K562 (cell line): ENCODE measurements at regions not wholly inside any gene's neighbourhood (a gene's known extent, or its start where the extent isn't known, plus 50 kb on each side); places are given as distances from the start of the nearest gene placed in this dataset.
"Not testable (repeated sequence)": the region's sequence is repeated elsewhere in the genome, so short reads cannot be mapped to it uniquely, and the experiment has no call there.

Experiments
- ATAC-seq: fragments of 200-7000 bp; cut with Tn5 transposase; 3 replicates; pipeline ENCODE4 v1.9.1; 2020; ENCODE audit warnings: moderate library complexity
- BruUV-seq: library from RNA; stranded (reverse); fragments of 400-500 nt; replicated peaks from 2 replicates; lab custom pipeline; 2021; lab: Mats Ljungman, UMichigan
- CTCF ChIA-PET: fragments of 300-600 bp; formaldehyde crosslinking; extraction: SDS; loops from one replicate; lab custom pipeline; 2021; ENCODE audit warnings: low intra/inter-chr PET ratio; lab: Yijun Ruan, JAX
- POLR2A ChIA-PET: fragments of 300-600, 350-650 bp; sonication (Branson Sonifier 250); formaldehyde crosslinking; extraction: SDS; loops from one replicate; lab custom pipeline; 2021; ENCODE audit warnings: antibody characterized with exemption, inconsistent platforms; lab: Yijun Ruan, JAX
- DNase-seq, 4 experiments: peaks; one replicate each; pipeline versions ENCODE4 v3.0.0 to v3.0.0-alpha.2; 2011 to 2018; ENCODE audit warnings: low spot score in 3 of 4, mixed read lengths in 3 of 4; ENCODE audit errors: extremely low read depth in 1 of 4
- FAIRE-seq: peaks from 2 replicates; lab custom pipeline; 2011; peaks lifted over from hg19 to GRCh38; lab: Jason Lieb, UNC
- H2AFZ ChIP-seq: 2 replicates; pipeline ENCODE4 v1.6.0; 2011; ENCODE audit warnings: low read depth, low read length, control low read depth, inconsistent platforms
- H3K27ac ChIP-seq: fragments of 200-600 bp; 3 replicates; pipeline ENCODE4 v1.8.0; 2011; ENCODE audit warnings: low read depth, mild to moderate bottlenecking, control low read depth, inconsistent platforms, low read length, moderate library complexity, mixed read lengths; ENCODE audit errors: extremely low read depth
- H3K27me3 ChIP-seq, 2 experiments: fragments of 300-600 bp in 1 of 2; 2 replicates in 1 of 2; 3 replicates in 1 of 2; pipeline versions ENCODE4 v1.6.0 to v1.8.0; 2011; ENCODE audit warnings: inconsistent platforms in 2 of 2, low read length in 2 of 2, mild to moderate bottlenecking in 1 of 2, mixed read lengths in 1 of 2, moderate library complexity in 1 of 2; ENCODE audit not compliant: control insufficient read depth in 2 of 2, insufficient read depth in 2 of 2
- H3K36me3 ChIP-seq: fragments of 300-600 bp; 3 replicates; pipeline ENCODE4 v1.8.0; 2011; ENCODE audit warnings: mild to moderate bottlenecking, low read length, inconsistent platforms; ENCODE audit not compliant: control insufficient read depth, insufficient read depth
- H3K4me1 ChIP-seq, 2 experiments: fragments of 200-600 bp in 1 of 2; replicated peaks in 1 of 2; 2 replicates in 1 of 2; 3 replicates in 1 of 2; pipeline versions ENCODE4 v1.5.1 to v1.8.0; 2011; ENCODE audit warnings: inconsistent platforms in 2 of 2, low read length in 2 of 2, mild to moderate bottlenecking in 1 of 2, mixed read lengths in 1 of 2, moderate library complexity in 1 of 2; ENCODE audit not compliant: control insufficient read depth in 2 of 2, insufficient read depth in 2 of 2
- H3K4me2 ChIP-seq: 2 replicates; pipeline ENCODE4 v1.6.1; 2011; ENCODE audit warnings: low read length, control low read depth, inconsistent platforms, mixed read lengths; ENCODE audit not compliant: insufficient read depth
- H3K4me3 ChIP-seq: fragments of 200-600 bp; sonication (generic), shearing (Covaris generic); 2 replicates; pipeline ENCODE4 v1.5.1; 2016; ENCODE audit warnings: control low read depth, inconsistent platforms
- H3K79me2 ChIP-seq: fragments of 200-600 bp; 3 replicates; pipeline ENCODE4 v1.8.0; 2011; ENCODE audit warnings: low read length, inconsistent platforms; ENCODE audit not compliant: control insufficient read depth, insufficient read depth
- H3K9ac ChIP-seq, 2 experiments: 2 replicates each; pipeline versions ENCODE4 v1.6.0 to v1.6.1; 2011; ENCODE audit warnings: low read depth in 2 of 2, low read length in 2 of 2, control low read depth in 1 of 2, inconsistent platforms in 1 of 2, mild to moderate bottlenecking in 1 of 2, mixed read lengths in 1 of 2; ENCODE audit not compliant: insufficient read depth in 1 of 2
- H3K9me1 ChIP-seq: one replicate; pipeline ENCODE4 v1.6.0; 2011; ENCODE audit warnings: inconsistent platforms, mild to moderate bottlenecking, low read length, moderate library complexity; ENCODE audit not compliant: control insufficient read depth, insufficient read depth
- H3K9me3 ChIP-seq: replicated peaks from 2 replicates; pipeline ENCODE4 v1.5.1; 2011; ENCODE audit warnings: low read depth, low read length, inconsistent platforms; ENCODE audit not compliant: control insufficient read depth, insufficient read depth
- H4K20me1 ChIP-seq: replicated peaks from 2 replicates; pipeline ENCODE4 v1.6.1; 2011; ENCODE audit warnings: low read length, inconsistent platforms, mixed read lengths; ENCODE audit not compliant: control insufficient read depth, insufficient read depth
- FOXP1 ChIP-seq: sonication (generic); formaldehyde crosslinking; IDR thresholded peaks from 2 replicates; pipeline ENCODE4 v1.8.0; 2022; ENCODE audit warnings: mild to moderate bottlenecking, missing genetic modification reagents
- HNRNPLL ChIP-seq: fragments of 200-400 bp; formaldehyde crosslinking; IDR thresholded peaks from 2 replicates; pipeline ENCODE4 v1.6.1; 2017; ENCODE audit warnings: low read length, low read depth, mild to moderate bottlenecking; ENCODE audit not compliant: poor library complexity, severe bottlenecking
- JUNB ChIP-seq: fragments of 450-650 bp; formaldehyde crosslinking; conservative IDR thresholded peaks from 2 replicates; pipeline ENCODE4 v1.4.0; 2020; ENCODE audit warnings: mild to moderate bottlenecking
- PCBP1 ChIP-seq: fragments of 200-400 bp; formaldehyde crosslinking; IDR thresholded peaks from 2 replicates; pipeline ENCODE4 v1.6.1; 2018; ENCODE audit warnings: mild to moderate bottlenecking, low read depth, low read length; ENCODE audit not compliant: poor library complexity, severe bottlenecking
- ZNF133 ChIP-seq: fragments of 250-450 bp; sonication (Bioruptor Pico); IDR thresholded peaks from 2 replicates; pipeline ENCODE4 v1.4.0; 2020; ENCODE audit warnings: mild to moderate bottlenecking
- ZNF175 ChIP-seq: fragments of 200-800 bp; sonication (Bioruptor generic); IDR thresholded peaks from 2 replicates; pipeline ENCODE4 v1.6.1; 2016; ENCODE audit warnings: low read depth, mild to moderate bottlenecking, missing genetic modification characterization, missing compliant biosample characterization
- WGBS: fragments of 100-300 bp; shearing (Covaris generic); methylation state at CpG from one replicate; pipeline ENCODE4 v1.1.6; 2016; ENCODE audit warnings: low coverage, mixed read lengths; ENCODE audit not compliant: insufficient coverage; ENCODE audit errors: missing lambda C conversion rate; 5-methylcytosine and 5-hydroxymethylcytosine counted together
- in situ Hi-C: fragments of 300-500 bp; cut with MboI; formaldehyde crosslinking; loops from 4 replicates; pipeline ENCODE4 v1.15.0; 2018; ENCODE audit warnings: inconsistent platforms, mixed read lengths
- intact Hi-C: fragments of 100-400 bp; cut with micrococcal nuclease; formaldehyde crosslinking; loops from 2 replicates; pipeline ENCODE4 v1.14.2; 2022
- TF ChIP-seq, protein P1 (sequence below): fragments of 450-650 bp; conservative IDR thresholded peaks from 2 replicates; pipeline ENCODE4 v1.6.1; 2016; ENCODE audit warnings: missing genetic modification characterization, low read depth, mild to moderate bottlenecking, control low read depth, missing compliant biosample characterization
- TF ChIP-seq, protein P2 (sequence below): fragments of 450-650 bp; IDR thresholded peaks from 2 replicates; pipeline ENCODE4 v1.6.1; 2017; ENCODE audit warnings: antibody characterized with exemption
- TF ChIP-seq, protein P3 (sequence below): fragments of 450-650 bp; IDR thresholded peaks from 2 replicates; pipeline ENCODE4 v1.6.1; 2016; ENCODE audit warnings: missing biosample characterization, missing genetic modification characterization
- TF ChIP-seq, protein P4 (sequence below): fragments of 450-650 bp; IDR thresholded peaks from 2 replicates; pipeline ENCODE4 v1.6.1; 2016; ENCODE audit warnings: low read depth, mild to moderate bottlenecking, moderate library complexity

DNA sequence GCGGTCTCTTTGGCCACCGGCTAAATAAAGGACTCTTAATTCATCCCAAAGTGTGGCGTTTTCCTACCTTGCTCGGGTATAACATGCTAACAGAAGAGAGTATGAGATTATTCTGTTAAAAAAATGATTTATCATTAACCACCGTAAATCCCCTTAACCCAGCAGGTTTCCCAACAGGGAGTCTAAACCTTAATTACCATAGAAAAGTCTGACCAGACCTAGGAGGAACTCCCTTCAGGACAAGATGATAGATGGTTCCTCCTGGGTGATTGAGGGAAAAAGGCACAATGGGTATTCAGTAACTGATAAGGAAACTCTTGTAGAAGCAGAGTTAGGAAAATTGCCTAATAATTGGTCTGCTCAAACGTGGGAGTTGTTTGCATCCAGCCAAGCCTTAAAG is 193.7 kb downstream of the ZNF737 start:
- no peak overlapping the region for H2AFZ ChIP-seq
- no peak for FAIRE-seq
- H4K20me1 ChIP-seq: no peaks in the 10 kb centered on the region
- intact Hi-C loops: no loop called here
- no peaks in the 10 kb centered on the region for H3K9me3 ChIP-seq
- ChIA-PET POLR2A (no interaction called here), CTCF (no interaction called here)
- no peak overlapping the region for H3K9ac ChIP-seq
- TF ChIP-seq, protein P1, sequence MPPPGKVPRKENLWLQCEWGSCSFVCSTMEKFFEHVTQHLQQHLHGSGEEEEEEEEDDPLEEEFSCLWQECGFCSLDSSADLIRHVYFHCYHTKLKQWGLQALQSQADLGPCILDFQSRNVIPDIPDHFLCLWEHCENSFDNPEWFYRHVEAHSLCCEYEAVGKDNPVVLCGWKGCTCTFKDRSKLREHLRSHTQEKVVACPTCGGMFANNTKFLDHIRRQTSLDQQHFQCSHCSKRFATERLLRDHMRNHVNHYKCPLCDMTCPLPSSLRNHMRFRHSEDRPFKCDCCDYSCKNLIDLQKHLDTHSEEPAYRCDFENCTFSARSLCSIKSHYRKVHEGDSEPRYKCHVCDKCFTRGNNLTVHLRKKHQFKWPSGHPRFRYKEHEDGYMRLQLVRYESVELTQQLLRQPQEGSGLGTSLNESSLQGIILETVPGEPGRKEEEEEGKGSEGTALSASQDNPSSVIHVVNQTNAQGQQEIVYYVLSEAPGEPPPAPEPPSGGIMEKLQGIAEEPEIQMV (tag): no peak
- TF ChIP-seq FOXP1 (CRISPR knock-in tag): no peak
- no peak for TF ChIP-seq PCBP1
- TF ChIP-seq, protein P2, sequence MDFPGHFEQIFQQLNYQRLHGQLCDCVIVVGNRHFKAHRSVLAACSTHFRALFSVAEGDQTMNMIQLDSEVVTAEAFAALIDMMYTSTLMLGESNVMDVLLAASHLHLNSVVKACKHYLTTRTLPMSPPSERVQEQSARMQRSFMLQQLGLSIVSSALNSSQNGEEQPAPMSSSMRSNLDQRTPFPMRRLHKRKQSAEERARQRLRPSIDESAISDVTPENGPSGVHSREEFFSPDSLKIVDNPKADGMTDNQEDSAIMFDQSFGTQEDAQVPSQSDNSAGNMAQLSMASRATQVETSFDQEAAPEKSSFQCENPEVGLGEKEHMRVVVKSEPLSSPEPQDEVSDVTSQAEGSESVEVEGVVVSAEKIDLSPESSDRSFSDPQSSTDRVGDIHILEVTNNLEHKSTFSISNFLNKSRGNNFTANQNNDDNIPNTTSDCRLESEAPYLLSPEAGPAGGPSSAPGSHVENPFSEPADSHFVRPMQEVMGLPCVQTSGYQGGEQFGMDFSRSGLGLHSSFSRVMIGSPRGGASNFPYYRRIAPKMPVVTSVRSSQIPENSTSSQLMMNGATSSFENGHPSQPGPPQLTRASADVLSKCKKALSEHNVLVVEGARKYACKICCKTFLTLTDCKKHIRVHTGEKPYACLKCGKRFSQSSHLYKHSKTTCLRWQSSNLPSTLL: no peak
- no peak for TF ChIP-seq ZNF175 (CRISPR knock-in tag)
- TF ChIP-seq, protein P3, sequence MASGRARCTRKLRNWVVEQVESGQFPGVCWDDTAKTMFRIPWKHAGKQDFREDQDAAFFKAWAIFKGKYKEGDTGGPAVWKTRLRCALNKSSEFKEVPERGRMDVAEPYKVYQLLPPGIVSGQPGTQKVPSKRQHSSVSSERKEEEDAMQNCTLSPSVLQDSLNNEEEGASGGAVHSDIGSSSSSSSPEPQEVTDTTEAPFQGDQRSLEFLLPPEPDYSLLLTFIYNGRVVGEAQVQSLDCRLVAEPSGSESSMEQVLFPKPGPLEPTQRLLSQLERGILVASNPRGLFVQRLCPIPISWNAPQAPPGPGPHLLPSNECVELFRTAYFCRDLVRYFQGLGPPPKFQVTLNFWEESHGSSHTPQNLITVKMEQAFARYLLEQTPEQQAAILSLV (tag): no peak
- no peak for TF ChIP-seq HNRNPLL
- TF ChIP-seq, protein P4, sequence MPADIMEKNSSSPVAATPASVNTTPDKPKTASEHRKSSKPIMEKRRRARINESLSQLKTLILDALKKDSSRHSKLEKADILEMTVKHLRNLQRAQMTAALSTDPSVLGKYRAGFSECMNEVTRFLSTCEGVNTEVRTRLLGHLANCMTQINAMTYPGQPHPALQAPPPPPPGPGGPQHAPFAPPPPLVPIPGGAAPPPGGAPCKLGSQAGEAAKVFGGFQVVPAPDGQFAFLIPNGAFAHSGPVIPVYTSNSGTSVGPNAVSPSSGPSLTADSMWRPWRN: no peak
- no peak for TF ChIP-seq JUNB
- no peak for TF ChIP-seq ZNF133 (CRISPR knock-in tag)
- no peaks in the 10 kb centered on the region for H3K36me3 ChIP-seq
- H3K79me2 ChIP-seq: no peaks in the 10 kb centered on the region
- DNase-seq: no peak
- no peaks in the 10 kb centered on the region for H3K4me1 ChIP-seq
- ATAC-seq: no peak
- no peaks in the 10 kb centered on the region for H3K27me3 ChIP-seq
- WGBS: 4% methylated on average over 6 of the region's 6 CpGs
- no peak overlapping the region for H3K4me3 ChIP-seq
- in situ Hi-C loops: no loop called here
- BruUV-seq: no TSS peak
- no peak overlapping the region for H3K27ac ChIP-seq
- H3K9me1 ChIP-seq: no peaks in the 10 kb centered on the region
- no peak overlapping the region for H3K4me2 ChIP-seq

DNA sequence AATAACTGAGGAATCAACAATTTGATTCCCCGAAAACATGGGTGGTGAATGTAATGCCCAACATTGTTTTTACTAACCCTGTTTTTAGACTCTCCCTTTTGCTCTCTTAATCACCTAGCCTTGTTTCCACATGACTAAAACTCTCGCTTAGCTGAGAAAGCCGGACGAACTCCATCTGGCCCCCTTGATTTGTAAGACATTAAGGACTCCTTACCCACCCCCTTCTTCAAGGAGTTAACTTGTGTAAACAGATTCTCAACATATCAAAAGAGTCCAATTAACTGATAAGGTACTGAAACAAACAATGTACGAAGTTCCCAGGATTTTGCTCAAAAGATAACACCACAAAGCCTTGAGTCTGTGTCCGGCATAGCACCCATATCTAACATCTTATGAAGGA is 194.3 kb downstream of the ZNF737 start:
- H3K4me1 ChIP-seq, H3K9me3 ChIP-seq, H3K4me3 ChIP-seq, H3K4me2 ChIP-seq, H3K27ac ChIP-seq, H3K79me2 ChIP-seq, CTCF ChIA-PET, H2AFZ ChIP-seq, H3K27me3 ChIP-seq, POLR2A ChIA-PET, H3K9me1 ChIP-seq, H3K9ac ChIP-seq, BruUV-seq, intact Hi-C loops, H3K36me3 ChIP-seq, DNase-seq, in situ Hi-C loops, ATAC-seq, FAIRE-seq, H4K20me1 ChIP-seq: not testable (repeated sequence)
- 2% methylated on average over 4 of the region's 6 CpGs for WGBS
